H1 (cell line): ENCODE measurements at regions not wholly inside any gene's neighbourhood (a gene's known extent, or its start where the extent isn't known, plus 50 kb on each side); places are given as distances from the start of the nearest gene placed in this dataset.

Source experiments
- CTCF ChIP-seq, 3 experiments: IDR thresholded peaks; 1 replicate in 2 of 3; 2 replicates in 1 of 3; pipeline versions ENCODE4 v1.5.1 to v1.6.1; 2011; ENCODE audit warnings: low read length in 3 of 3, mild to moderate bottlenecking in 3 of 3, inconsistent platforms in 2 of 3, low read depth in 1 of 3, moderate library complexity in 1 of 3; ENCODE audit not compliant: insufficient read depth in 1 of 3; ENCODE audit errors: control extremely low read depth in 1 of 3
- EP300 ChIP-seq, 2 experiments: IDR thresholded peaks; 1 replicate in 1 of 2; 2 replicates in 1 of 2; pipeline ENCODE4 v1.6.1; 2011 to 2012; ENCODE audit warnings: low read depth in 2 of 2, low read length in 2 of 2, mild to moderate bottlenecking in 2 of 2, borderline replicate concordance in 1 of 2, inconsistent platforms in 1 of 2, moderate library complexity in 1 of 2
- EZH2 ChIP-seq: fragments of 200-600 bp; sonication (generic); IDR thresholded peaks from 2 replicates; pipeline ENCODE4 v1.7.1; 2012; ENCODE audit warnings: low read depth, mild to moderate bottlenecking, moderate library complexity, low read length, inconsistent platforms; ENCODE audit not compliant: severe bottlenecking
- MAX ChIP-seq: IDR thresholded peaks from 2 replicates; pipeline ENCODE4 v1.6.1; 2012; ENCODE audit warnings: inconsistent platforms
- POLR2A ChIP-seq, 2 experiments: IDR thresholded peaks; 1 replicate in 1 of 2; 2 replicates in 1 of 2; pipeline ENCODE4 v1.6.1; 2011; ENCODE audit warnings: low read depth in 2 of 2, low read length in 2 of 2, mild to moderate bottlenecking in 2 of 2; ENCODE audit errors: control extremely low read depth in 1 of 2
- RAD21 ChIP-seq, 2 experiments: IDR thresholded peaks in 1 of 2; conservative IDR thresholded peaks in 1 of 2; 2 replicates each; pipeline ENCODE4 v1.6.1; 2011; ENCODE audit warnings: low read depth in 2 of 2, low read length in 2 of 2, improper control_type of control experiment in 1 of 2, inconsistent platforms in 1 of 2, mild to moderate bottlenecking in 1 of 2, moderate library complexity in 1 of 2
- SP2 ChIP-seq: IDR thresholded peaks from 2 replicates; pipeline ENCODE4 v1.6.1; 2012; ENCODE audit warnings: mild to moderate bottlenecking, low read length, inconsistent platforms
- TAF1 ChIP-seq: IDR thresholded peaks from 2 replicates; pipeline ENCODE4 v1.6.1; 2011; ENCODE audit warnings: mild to moderate bottlenecking, low read depth, low read length
- TEAD4 ChIP-seq: IDR thresholded peaks from 2 replicates; pipeline ENCODE4 v1.6.1; 2012; ENCODE audit warnings: low read depth, low read length, inconsistent platforms, mixed read lengths
- ZNF274 ChIP-seq: IDR thresholded peaks from 2 replicates; pipeline ENCODE4 v1.7.0; 2012; ENCODE audit warnings: low read length, borderline replicate concordance; ENCODE audit errors: extremely low read depth

GRCh38 chr16:63082101-63082500 is 1045.9 kb upstream of the CDH8 start:
- TF ChIP-seq EZH2, result no peak
- TF ChIP-seq CTCF (IDR thresholded peaks at IDR 0.05; ENCODE audit: control extremely low read depth in 1 of 3, insufficient read depth in 1 of 3, low read depth in 1 of 3, low read length in 3 of 3), result no peak
- no peak for TF ChIP-seq SP2
- TF ChIP-seq EP300 (IDR thresholded peaks at IDR 0.05; ENCODE audit: borderline replicate concordance in 1 of 2, low read depth in 2 of 2, low read length in 2 of 2), result no peak
- TF ChIP-seq ZNF274, result no peak
- no peak for TF ChIP-seq TAF1
- TF ChIP-seq TEAD4, result no peak
- no peak for TF ChIP-seq RAD21 (IDR thresholded peaks at IDR 0.05 in 1 of 2, conservative IDR thresholded peaks at IDR 0.05 in 1 of 2; ENCODE audit: low read depth in 2 of 2, low read length in 2 of 2)
- no peak for TF ChIP-seq POLR2A (IDR thresholded peaks at IDR 0.05; ENCODE audit: control extremely low read depth in 1 of 2, low read depth in 2 of 2, low read length in 2 of 2)
- no peak for TF ChIP-seq MAX
